PFSK-1 (cell line): ENCODE measurements at regions not wholly inside any gene's neighbourhood (a gene's known extent, or its start where the extent isn't known, plus 50 kb on each side); places are given as distances from the start of the nearest gene placed in this dataset.

ENCODE experiments used
- FOXP2 ChIP-seq: optimal IDR thresholded peaks from 2 replicates; pipeline ENCODE3; 2011; ENCODE audit warnings: borderline replicate concordance, control low read depth, inconsistent platforms; ENCODE audit not compliant: insufficient read depth; ENCODE audit errors: extremely low read length, extremely low read depth
- POLR2AphosphoS5 ChIP-seq: IDR thresholded peaks from 2 replicates; pipeline ENCODE4 v1.6.1; 2012; ENCODE audit warnings: low read depth, mild to moderate bottlenecking, control low read depth, low read length, moderate library complexity
- SIN3A ChIP-seq: IDR thresholded peaks from 2 replicates; pipeline ENCODE4 v1.6.1; 2012; ENCODE audit warnings: mild to moderate bottlenecking, low read length, moderate library complexity, borderline replicate concordance; ENCODE audit not compliant: insufficient read depth
- TAF1 ChIP-seq: IDR thresholded peaks from 2 replicates; pipeline ENCODE4 v1.6.1; 2012; ENCODE audit warnings: low read length, control low read depth, borderline replicate concordance; ENCODE audit not compliant: insufficient read depth
- TF ChIP-seq, protein P1 (sequence below), 2 experiments: IDR thresholded peaks; 2 replicates each; pipeline versions ENCODE4 v1.6.1 to v1.8.0; 2011 to 2012; ENCODE audit warnings: low read depth in 2 of 2, low read length in 2 of 2, control low read depth in 1 of 2, inconsistent platforms in 1 of 2, mild to moderate bottlenecking in 1 of 2, moderate library complexity in 1 of 2; ENCODE audit not compliant: insufficient read depth in 1 of 2

DNA sequence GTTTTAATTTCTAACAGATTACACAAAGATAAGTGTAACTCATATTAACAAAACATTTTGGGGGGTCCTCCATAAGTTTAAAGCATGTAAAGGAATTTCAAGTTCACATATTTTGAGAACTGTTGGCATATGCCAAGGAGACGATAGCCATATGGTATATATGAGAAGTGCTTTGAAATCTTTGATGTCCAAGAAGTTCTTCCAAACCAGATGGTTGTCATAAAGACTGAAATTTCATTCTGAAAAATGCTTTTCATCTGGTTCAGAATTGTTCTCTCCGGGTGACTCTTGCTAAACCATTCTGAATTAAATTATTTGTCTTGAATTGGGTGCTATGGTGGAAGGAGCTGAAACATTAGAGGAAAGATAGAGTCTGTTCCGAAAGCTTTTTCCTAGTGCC is 513.0 kb upstream of the AKR1E2 start:
- no peak for TF ChIP-seq SIN3A
- TF ChIP-seq POLR2AphosphoS5, result no peak
- TF ChIP-seq, protein P1, sequence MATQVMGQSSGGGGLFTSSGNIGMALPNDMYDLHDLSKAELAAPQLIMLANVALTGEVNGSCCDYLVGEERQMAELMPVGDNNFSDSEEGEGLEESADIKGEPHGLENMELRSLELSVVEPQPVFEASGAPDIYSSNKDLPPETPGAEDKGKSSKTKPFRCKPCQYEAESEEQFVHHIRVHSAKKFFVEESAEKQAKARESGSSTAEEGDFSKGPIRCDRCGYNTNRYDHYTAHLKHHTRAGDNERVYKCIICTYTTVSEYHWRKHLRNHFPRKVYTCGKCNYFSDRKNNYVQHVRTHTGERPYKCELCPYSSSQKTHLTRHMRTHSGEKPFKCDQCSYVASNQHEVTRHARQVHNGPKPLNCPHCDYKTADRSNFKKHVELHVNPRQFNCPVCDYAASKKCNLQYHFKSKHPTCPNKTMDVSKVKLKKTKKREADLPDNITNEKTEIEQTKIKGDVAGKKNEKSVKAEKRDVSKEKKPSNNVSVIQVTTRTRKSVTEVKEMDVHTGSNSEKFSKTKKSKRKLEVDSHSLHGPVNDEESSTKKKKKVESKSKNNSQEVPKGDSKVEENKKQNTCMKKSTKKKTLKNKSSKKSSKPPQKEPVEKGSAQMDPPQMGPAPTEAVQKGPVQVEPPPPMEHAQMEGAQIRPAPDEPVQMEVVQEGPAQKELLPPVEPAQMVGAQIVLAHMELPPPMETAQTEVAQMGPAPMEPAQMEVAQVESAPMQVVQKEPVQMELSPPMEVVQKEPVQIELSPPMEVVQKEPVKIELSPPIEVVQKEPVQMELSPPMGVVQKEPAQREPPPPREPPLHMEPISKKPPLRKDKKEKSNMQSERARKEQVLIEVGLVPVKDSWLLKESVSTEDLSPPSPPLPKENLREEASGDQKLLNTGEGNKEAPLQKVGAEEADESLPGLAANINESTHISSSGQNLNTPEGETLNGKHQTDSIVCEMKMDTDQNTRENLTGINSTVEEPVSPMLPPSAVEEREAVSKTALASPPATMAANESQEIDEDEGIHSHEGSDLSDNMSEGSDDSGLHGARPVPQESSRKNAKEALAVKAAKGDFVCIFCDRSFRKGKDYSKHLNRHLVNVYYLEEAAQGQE (IDR thresholded peaks at IDR 0.05; ENCODE audit: insufficient read depth in 1 of 2, low read depth in 2 of 2, low read length in 2 of 2), result no peak
- no peak for TF ChIP-seq FOXP2

DNA sequence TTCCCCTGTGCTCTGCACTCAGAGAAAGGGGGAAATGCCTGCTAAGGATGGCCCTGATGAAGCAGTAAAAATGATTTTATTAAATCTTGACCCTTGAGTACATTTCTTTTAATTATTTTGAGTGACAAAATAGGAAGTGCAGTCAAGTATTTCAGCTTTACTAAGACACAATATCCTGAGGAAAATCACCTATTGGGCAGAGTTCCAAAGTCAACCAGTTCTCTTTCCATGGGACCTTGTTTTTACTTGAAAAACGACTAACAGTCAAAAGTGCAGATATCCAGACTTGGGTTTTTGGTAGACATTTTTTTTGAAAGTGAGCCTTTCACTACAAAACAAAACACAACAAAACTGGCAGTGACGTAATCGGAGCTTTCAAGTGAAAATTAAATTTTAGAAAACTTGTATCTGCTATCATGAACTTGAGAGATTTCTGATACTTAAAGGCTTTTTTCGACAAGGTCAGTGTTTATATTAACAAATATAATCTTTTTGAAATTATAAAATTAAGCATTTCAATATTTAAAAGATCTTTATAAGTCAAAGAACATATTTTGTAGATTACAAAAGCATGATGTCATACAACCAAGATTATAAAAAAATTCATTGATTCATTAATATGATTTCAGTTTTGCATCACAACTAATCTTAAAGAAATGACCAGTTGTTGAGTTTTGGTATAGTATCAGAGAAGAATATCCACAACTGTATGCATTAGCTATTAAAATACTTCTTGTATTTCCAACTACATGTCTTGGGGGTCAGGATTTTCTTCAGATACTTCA is 513.8 kb upstream of the AKR1E2 start:
- TF ChIP-seq, protein P1 (IDR thresholded peaks at IDR 0.05; ENCODE audit: insufficient read depth in 1 of 2, low read depth in 2 of 2, low read length in 2 of 2), result no peak
- no peak for TF ChIP-seq SIN3A
- TF ChIP-seq FOXP2, result no peak
- no peak for TF ChIP-seq POLR2AphosphoS5
- no peak for TF ChIP-seq TAF1

DNA sequence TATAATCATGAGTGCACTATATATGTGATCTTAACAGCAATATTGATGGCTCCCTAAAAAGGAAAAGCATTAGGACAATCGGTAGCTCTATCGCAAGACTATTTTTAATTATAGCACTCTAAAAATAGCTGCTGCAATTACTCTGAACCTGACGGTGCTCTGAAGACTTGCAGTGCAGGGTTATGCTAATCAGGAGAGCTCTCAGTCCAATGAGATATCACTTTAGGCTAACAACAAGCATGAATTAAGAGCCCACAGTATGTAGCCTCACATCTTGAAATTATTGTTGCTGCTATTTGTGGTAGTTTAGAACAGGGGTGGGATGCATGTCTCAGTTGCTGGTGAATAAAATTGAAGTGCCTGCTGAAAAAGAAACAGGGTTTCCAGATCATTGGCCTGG is 515.8 kb upstream of the AKR1E2 start:
- TF ChIP-seq FOXP2, result no peak
- no peak for TF ChIP-seq SIN3A
- no peak for TF ChIP-seq TAF1
- TF ChIP-seq POLR2AphosphoS5, result no peak
- TF ChIP-seq, protein P1 (IDR thresholded peaks at IDR 0.05; ENCODE audit: insufficient read depth in 1 of 2, low read depth in 2 of 2, low read length in 2 of 2), result no peak

DNA sequence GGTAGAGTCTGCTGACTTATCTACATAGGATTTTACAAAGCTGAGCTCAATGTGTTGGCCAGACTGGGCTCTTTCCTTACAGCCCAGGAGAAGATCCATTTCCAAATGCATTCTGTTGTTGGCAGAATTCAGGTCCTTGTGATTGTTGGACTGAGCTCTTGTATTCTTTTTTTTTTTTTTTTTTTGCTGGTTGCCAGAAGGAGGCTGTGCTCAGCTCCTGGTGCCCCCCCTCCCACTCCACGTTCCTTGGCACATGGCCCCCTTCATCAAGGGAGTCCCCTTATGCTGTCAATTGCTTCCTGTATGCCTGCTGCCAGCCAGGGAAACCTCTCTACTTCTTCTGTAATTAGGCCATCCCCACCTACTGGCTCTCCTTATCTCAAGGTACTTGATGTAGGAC is 518.1 kb upstream of the AKR1E2 start:
- no peak for TF ChIP-seq POLR2AphosphoS5
- TF ChIP-seq FOXP2, result no peak
- TF ChIP-seq TAF1, result no peak
- no peak for TF ChIP-seq SIN3A
- TF ChIP-seq, protein P1 (IDR thresholded peaks at IDR 0.05; ENCODE audit: insufficient read depth in 1 of 2, low read depth in 2 of 2, low read length in 2 of 2), result no peak

DNA sequence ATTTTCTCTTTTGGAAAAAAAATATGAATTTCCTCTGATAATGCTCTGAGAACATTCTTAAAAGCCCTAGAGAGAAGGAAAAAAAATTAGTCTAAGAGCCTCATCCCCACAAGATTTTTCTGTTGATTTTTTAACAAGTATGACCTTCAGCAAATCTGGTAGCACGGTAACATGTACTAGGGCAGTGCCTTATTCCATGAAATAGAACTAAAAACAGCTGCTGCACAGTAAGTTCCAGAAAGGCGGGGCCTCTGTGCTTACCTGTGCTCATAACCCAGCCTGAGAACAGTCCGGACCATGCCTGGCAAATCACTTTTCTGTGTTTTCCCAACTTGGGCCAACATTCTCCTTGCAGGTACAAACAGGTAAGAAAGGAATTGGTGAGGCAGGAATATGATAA is 519.1 kb upstream of the AKR1E2 start:
- TF ChIP-seq SIN3A (no peak), TAF1 (no peak), POLR2AphosphoS5 (no peak), FOXP2 (no peak)
- TF ChIP-seq, protein P1 (IDR thresholded peaks at IDR 0.05; ENCODE audit: insufficient read depth in 1 of 2, low read depth in 2 of 2, low read length in 2 of 2), result no peak
